H54 (cell line): ENCODE measurements at regions not wholly inside any gene's neighbourhood (a gene's known extent, or its start where the extent isn't known, plus 50 kb on each side); places are given as distances from the start of the nearest gene placed in this dataset.
"Not testable (repeated sequence)": the region's sequence is repeated elsewhere in the genome, so short reads cannot be mapped to it uniquely, and the experiment has no call there.

Experiments used
- DNase-seq: peaks from one replicate; pipeline ENCODE4 v3.0.0; 2011; ENCODE audit warnings: low spot score, mixed read lengths; ENCODE audit not compliant: insufficient read length
- FAIRE-seq: peaks from 3 replicates; lab custom pipeline; 2011; peaks lifted over from hg19 to GRCh38; lab: Jason Lieb, UNC
- POLR2A ChIP-seq: IDR thresholded peaks from 2 replicates; pipeline ENCODE4 v1.6.1; 2011; ENCODE audit warnings: low read depth, mild to moderate bottlenecking, low read length

DNA sequence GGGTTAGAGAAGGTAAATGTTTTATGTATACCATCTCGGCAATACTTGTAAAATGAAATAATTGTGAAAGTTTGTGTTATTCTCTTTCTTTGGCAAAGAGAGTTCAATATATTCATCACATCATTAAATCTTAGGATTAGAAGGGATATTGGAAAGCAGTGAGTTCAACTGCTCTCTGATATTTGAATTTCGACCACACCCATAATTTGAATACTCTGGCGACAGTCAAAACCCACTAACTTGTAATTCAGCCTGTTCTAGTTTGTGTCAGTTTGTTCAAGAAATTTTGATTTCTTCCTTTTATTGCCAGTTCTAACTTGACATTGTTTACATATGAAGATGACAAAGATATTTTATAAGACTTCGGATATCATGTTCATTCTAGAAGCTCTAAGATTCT is 1380.5 kb upstream of the CDH8 start:
- DNase-seq (no peak), FAIRE-seq (no peak)
- TF ChIP-seq POLR2A = no peak

DNA sequence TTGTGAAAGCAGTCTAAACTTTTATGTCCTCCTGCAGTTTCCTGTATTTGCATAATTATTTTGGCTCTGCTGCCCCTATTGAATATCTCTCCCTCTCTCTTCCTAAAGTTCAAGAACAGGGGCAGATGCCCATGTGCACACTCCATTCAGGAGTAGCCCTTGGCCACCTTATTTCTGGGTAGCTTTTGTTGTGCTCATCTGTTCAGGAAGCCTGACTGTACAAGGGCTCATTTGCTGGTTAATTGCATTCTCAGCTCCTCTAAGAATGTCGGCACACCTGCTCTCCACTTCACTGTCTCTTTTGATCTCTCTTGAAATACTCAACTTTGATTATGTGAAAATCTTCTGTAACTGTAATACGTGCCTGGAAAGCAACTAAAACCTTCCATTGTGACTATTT is 1378.8 kb upstream of the CDH8 start:
- no peak for DNase-seq
- FAIRE-seq = no peak
- no peak for TF ChIP-seq POLR2A

DNA sequence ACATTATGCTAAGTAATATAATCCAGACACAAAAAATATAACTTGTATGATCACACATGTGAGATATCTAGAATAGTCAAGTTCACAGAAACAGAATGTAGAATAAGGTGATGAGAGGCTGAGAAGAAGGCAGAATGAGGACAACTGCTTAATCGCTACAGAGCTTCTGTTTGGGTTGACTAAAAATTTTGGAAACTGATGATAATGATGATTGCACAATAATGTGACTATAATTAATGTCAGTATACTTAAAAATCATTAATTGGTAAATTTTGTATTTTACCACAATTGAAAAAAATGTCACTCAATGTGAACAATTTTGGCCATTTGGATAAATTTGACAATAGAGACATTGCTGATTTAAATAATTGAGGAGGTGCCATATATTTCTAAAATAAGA is 1374.4 kb upstream of the CDH8 start:
- FAIRE-seq = no peak
- no peak for DNase-seq
- TF ChIP-seq POLR2A = no peak

DNA sequence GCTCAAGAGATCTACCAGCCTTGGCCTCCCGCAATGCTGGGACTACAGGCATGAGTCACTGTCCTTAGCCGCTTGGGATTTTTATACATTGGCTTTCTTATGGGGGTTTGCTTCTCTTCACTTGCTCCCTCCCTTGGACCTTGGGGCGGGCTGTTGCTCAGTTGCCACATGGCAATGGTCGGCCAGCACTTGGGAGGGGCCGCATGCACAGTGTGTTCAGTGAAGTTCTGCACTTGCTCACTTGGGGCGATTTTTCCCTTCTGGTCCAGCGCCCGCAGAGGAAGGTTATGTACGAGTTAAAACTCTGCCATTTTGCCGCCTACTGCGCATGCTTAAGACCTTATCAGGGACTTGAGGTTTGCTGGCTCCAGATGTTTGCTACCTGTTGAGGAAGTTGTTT is 1367.6 kb upstream of the CDH8 start:
- no peak for TF ChIP-seq POLR2A
- no peak for DNase-seq
- no peak for FAIRE-seq

DNA sequence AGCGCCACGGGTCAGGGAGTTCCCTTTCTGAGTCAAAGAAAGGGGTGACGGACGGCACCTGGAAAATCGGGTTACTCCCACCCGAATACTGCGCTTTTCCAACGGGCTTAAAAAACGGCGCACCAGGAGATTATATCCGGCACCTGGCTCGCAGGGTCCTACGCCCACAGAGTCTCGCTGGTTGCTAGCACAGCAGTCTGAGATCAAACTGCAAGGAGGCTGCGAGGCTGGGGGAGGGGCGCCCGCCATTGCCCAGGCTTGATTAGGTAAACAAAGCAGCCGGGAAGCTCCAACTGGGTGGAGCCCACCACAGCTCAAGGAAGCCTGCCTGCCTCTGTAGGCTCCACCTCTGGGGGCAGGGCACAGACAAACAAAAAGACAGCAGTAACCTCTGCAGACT is 1352.0 kb upstream of the CDH8 start:
- DNase-seq, FAIRE-seq: not testable (repeated sequence)

DNA sequence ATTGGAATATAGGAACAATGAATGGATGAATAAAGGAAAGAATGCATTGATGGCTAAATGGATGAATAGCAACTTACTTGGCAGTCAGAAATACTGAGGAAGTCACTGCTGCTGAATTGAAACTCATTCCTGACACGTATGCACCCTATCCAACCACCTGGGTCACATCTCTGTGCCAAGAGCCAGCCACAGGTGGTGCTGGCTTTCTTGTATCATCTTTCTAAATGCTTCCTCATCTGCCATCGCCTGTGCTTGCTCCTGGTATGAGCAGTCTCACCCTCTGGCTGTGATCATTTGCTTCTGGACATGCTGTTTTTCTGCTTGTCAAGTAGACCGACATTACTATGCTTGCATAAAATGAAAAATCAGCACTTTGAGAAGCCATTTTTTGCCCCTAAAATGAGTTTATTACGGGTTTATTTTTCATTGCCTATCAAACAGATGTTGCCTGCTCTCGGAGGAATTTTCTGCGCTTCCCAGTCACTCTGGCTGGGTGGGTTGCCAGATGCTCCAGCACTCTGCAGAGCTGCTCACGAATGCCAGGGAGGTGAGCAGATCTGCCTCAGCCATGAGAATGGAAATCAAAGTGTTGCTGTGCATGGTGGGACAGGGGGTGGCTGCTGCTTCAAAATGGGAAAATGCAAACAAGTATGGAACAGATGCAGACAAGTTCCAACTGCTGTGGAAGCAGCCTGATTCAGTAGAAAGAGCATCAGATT is 1349.6 kb upstream of the CDH8 start:
- no peak for DNase-seq
- no peak for TF ChIP-seq POLR2A
- no peak for FAIRE-seq

DNA sequence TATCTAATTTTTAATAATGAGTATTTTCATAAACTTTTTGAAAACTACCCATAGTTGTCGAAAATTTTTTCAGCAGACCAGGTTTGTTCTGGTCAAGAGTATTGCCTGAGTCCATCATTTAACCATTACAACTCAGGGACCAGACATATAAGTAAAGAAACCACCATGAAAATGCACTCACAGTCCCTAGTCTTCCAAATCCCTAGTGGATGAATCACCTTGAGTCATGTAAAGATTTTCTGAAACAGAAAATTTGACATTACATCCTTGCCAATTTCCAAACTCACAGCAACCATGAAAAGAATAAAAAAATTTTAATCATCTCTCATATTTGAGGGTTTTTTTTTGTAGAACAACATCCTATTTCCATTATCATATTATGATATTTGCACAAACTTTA is 1337.5 kb upstream of the CDH8 start:
- FAIRE-seq (no peak), DNase-seq (no peak)

DNA sequence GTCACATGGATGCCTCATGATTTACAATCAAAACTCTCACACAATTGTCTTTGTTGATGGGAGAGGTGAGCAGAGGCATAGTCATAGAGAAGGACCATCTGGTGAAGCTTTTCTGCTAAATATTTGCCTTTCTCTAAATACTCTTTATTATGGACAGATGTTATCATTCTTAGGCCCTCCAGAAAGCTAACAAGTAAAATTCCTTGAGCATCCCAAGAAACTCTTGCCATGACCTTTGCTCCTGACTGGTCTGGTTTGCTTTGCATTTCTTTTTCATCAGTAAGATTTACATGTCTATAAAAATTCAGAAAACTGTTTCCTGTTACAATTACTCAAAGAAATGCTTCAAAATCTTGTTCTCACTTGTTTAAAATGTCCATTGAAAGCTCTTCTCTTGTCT is 1336.6 kb upstream of the CDH8 start:
- FAIRE-seq (no peak), DNase-seq (no peak)
- no peak for TF ChIP-seq POLR2A

More for the DNA sequence above, 1337.5 kb upstream of the CDH8 start:
- TF ChIP-seq POLR2A = no peak

DNA sequence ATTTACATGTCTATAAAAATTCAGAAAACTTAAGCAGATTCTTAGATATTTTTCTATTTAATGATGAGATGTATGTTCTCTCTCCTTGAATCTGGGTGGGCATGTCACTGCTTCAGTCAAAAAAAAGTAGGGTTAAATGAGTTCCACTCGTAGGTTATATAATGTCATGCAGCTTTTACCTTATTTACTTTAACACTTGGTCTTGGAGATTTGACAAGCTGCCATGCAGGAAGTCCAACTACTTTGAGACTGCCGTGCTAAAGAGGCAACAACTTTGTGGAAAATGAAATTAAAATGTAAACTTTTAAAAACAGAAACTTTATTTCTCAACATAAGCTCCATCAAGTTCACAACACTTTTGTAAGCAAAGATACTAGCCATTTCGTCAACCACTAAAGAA is 1336.0 kb upstream of the CDH8 start:
- FAIRE-seq = no peak
- no peak for TF ChIP-seq POLR2A
- DNase-seq = no peak

DNA sequence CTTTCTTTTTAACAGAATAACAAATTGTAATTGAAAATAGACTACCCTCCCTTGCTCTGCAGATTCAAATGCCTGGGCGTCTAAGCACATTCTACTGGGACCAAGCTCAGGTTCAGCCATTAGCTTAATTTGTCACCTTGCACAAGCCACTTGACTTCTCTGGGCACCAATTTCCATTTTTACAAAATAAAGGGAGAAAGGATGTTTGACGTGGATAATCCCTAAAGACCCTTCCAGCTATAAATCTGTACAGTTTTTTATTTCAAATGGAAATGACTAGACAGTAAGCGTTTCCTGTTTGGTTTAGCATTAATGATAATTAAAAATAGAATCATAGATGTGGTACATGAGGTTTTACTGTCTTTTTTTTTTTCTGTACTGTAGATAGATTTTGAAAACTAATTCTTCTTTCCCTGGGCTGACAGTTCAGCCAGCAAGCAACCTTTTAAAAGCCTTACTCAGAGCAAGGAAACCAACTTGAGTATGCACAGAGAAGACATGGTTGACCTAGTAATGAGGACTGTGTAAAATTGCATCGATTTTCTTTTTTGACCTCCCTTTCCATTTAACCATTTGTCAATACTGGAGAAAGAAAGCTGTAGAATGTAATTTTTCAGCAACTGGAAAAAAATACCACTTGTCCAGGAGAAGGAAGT is 1329.5 kb upstream of the CDH8 start:
- no peak for DNase-seq
- TF ChIP-seq POLR2A = no peak
- FAIRE-seq = no peak

DNA sequence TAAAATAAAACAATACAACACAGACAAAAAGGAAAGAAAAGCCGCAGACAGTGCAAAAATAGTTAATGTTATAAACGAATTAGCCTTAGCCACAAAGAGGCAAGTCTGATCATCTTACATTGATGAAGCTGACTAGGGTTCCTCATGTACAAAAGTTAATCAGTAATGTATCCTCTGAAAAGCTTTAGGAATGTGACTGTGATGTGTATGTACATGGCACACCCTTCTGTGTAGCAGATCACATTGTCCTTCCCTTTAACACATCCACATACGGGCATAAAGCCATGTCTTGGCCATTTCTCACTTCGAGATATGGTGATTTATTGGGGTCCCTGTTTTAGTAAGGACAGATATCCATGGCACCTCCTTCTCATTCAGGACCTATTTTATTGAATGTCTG is 1327.5 kb upstream of the CDH8 start:
- FAIRE-seq (no peak), DNase-seq (no peak)
- no peak for TF ChIP-seq POLR2A

DNA sequence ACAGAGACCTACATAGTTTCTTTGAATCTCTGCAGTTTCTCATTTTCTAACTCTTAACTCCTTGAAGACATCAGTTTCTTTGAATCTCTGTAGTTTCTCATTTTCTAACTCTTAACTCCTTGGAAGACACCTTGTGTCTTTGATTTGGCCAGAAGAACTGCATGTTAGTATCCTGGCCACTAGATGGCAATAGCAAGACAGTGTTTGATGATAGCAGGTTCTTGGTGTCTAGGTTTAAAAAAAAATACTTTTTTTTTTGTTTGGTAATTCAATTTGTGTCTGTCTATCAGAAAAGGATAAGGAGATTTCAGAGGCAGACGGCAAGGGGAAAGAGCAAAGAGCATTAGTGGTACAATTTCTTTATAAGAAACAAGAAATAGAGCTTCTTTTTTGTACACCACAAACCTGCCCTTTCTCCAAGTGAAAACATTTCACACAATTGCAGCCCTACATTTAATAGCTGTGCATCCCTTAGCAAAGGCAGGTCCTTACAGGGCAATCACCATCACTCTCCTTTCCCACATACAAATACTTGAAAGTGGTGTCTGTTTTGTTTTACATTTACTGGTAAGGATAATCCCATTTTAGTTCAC is 1324.9 kb upstream of the CDH8 start:
- TF ChIP-seq POLR2A = no peak
- FAIRE-seq = no peak
- DNase-seq = peak; percentile 11

DNA sequence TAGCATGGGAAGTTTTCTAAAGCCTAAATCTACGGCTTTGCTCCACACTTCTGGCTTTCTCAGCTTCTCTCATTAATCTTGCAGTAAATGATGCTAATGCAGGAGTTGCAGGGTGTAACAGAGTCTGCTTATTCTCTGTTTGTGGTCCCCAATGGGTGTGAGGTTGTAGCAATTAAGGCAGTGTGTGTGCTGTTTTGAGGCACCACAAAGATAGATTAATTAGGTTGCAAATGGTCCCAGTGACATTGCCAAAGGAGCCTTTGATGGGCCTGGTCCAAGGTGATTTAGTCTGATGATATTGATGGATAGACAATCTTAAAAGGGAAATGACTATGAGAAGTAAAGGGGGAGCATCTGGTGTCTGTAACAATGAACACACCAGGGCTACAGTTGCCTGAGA is 1313.7 kb upstream of the CDH8 start:
- FAIRE-seq (no peak), DNase-seq (no peak)
- TF ChIP-seq POLR2A = no peak

DNA sequence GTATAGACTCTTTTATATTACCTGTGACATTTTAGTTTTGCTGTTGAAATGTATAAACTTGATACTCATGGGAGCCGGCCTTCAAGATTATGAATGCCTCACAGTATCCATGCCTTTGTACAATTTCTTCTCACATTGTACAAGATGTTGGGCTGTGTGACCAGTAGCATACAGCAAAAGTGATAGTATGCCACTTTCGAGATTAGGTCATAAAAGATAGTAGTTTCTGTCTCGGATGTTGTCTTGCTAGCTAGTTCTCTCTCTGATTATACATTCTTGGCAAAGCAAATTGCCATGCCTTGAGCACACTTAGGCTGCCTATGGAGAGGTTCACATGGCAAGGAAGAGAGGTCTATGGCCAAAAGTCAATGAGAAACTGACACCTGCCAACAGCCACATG is 1309.8 kb upstream of the CDH8 start:
- no peak for TF ChIP-seq POLR2A
- FAIRE-seq (no peak), DNase-seq (no peak)

DNA sequence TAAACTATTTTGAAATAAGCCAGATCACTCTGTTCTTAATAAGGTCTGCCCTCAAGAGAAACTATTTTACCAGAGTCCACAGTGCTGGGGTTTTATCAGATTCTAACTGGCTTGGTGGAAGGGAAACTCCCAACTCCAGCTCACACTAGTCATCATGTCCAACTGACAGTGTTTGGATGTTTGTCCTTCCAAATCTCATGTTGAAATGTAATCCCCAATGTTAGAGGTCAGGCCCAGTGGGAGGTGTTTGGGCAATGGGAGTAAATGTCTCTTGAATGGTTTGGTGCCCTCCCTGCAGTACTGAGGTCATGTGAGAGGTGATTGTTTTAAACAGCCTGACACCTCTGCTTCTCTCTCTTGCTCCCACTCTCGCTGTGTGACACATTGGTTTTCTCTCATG is 1301.0 kb upstream of the CDH8 start:
- FAIRE-seq (no peak), DNase-seq (no peak)
- no peak for TF ChIP-seq POLR2A
